SK-N-SH (cell line): ENCODE measurements at regions not wholly inside any gene's neighbourhood (a gene's known extent, or its start where the extent isn't known, plus 50 kb on each side); places are given as distances from the start of the nearest gene placed in this dataset.

Experiments
- EZH2phosphoT487 ChIP-seq: fragments of 200-600 bp; sonication (generic); IDR thresholded peaks from 2 replicates; pipeline ENCODE4 v1.6.1; 2017; ENCODE audit warnings: low read depth, mixed run types, mild to moderate bottlenecking, antibody characterized with exemption, moderate library complexity, borderline replicate concordance
- FOXJ3 ChIP-seq: sonication (generic); formaldehyde crosslinking; IDR thresholded peaks from 2 replicates; pipeline ENCODE4 v1.5.1; 2020; ENCODE audit warnings: mild to moderate bottlenecking, missing genetic modification reagents
- GABPA ChIP-seq: IDR thresholded peaks from 2 replicates; pipeline ENCODE4 v1.4.0; 2012; ENCODE audit warnings: low read depth, mild to moderate bottlenecking
- POLR2AphosphoS5 ChIP-seq: IDR thresholded peaks from 2 replicates; pipeline ENCODE4 v1.6.1; 2012; ENCODE audit warnings: low read depth, low read length
- RAD21 ChIP-seq: IDR thresholded peaks from 2 replicates; pipeline ENCODE4 v1.6.1; 2012; ENCODE audit warnings: mild to moderate bottlenecking, low read length
- SIN3A ChIP-seq: IDR thresholded peaks from 2 replicates; pipeline ENCODE4 v1.6.1; 2012; ENCODE audit warnings: low read depth, mild to moderate bottlenecking, low read length, moderate library complexity, borderline replicate concordance
- TAF1 ChIP-seq: IDR thresholded peaks from 2 replicates; pipeline ENCODE4 v1.6.1; 2012; ENCODE audit warnings: low read depth, mild to moderate bottlenecking, low read length, moderate library complexity, borderline replicate concordance
- YY1 ChIP-seq: IDR thresholded peaks from 2 replicates; pipeline ENCODE4 v1.4.0; 2012; ENCODE audit warnings: low read depth, mild to moderate bottlenecking
- TF ChIP-seq, protein P1 (sequence below): fragments of 150-350 bp; IDR thresholded peaks from 2 replicates; pipeline ENCODE4 v1.6.1; 2016; ENCODE audit warnings: mild to moderate bottlenecking, low read depth, low read length
- TF ChIP-seq, protein P2 (sequence below): fragments of 200-600 bp; sonication (generic); IDR thresholded peaks from 2 replicates; pipeline ENCODE4 v1.6.1; 2017; ENCODE audit warnings: antibody characterized with exemption, mild to moderate bottlenecking, moderate library complexity

DNA sequence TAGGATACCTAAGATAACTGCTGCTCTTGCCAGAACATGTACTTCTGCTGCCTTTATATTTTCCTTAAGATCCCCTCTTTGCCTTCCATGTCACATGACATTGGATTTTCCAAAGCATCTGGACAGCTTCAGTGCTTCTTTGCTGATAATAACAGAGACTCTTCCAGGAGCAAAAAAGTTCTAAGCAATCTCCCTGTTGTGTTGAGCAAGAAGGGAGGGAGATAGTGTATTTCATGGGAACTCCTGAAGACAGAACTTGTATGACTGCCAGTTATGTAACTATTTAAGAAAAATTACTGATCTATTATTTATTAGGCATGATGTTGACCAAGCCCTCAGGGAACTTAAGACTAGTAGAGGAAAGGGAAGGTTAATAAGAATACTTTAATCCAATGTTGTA lies 454.7 kb downstream of the SPATA31D1 start:
- TF ChIP-seq, protein P1, sequence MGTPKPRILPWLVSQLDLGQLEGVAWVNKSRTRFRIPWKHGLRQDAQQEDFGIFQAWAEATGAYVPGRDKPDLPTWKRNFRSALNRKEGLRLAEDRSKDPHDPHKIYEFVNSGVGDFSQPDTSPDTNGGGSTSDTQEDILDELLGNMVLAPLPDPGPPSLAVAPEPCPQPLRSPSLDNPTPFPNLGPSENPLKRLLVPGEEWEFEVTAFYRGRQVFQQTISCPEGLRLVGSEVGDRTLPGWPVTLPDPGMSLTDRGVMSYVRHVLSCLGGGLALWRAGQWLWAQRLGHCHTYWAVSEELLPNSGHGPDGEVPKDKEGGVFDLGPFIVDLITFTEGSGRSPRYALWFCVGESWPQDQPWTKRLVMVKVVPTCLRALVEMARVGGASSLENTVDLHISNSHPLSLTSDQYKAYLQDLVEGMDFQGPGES, result no peak
- TF ChIP-seq, protein P2, sequence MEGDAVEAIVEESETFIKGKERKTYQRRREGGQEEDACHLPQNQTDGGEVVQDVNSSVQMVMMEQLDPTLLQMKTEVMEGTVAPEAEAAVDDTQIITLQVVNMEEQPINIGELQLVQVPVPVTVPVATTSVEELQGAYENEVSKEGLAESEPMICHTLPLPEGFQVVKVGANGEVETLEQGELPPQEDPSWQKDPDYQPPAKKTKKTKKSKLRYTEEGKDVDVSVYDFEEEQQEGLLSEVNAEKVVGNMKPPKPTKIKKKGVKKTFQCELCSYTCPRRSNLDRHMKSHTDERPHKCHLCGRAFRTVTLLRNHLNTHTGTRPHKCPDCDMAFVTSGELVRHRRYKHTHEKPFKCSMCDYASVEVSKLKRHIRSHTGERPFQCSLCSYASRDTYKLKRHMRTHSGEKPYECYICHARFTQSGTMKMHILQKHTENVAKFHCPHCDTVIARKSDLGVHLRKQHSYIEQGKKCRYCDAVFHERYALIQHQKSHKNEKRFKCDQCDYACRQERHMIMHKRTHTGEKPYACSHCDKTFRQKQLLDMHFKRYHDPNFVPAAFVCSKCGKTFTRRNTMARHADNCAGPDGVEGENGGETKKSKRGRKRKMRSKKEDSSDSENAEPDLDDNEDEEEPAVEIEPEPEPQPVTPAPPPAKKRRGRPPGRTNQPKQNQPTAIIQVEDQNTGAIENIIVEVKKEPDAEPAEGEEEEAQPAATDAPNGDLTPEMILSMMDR, result no peak
- no peak for TF ChIP-seq POLR2AphosphoS5
- TF ChIP-seq GABPA, result no peak
- no peak for TF ChIP-seq EZH2phosphoT487
- no peak for TF ChIP-seq FOXJ3 (CRISPR knock-in tag)
- no peak for TF ChIP-seq TAF1
- no peak for TF ChIP-seq RAD21
- TF ChIP-seq SIN3A, result no peak
- no peak for TF ChIP-seq YY1
